BLaER1 treated with 17β-estradiol and CSF1 and Interleukin-3, amounts not matched to agents 10 nM and 100 nM (cell line): ENCODE measurements at regions not wholly inside any gene's neighbourhood (a gene's known extent, or its start where the extent isn't known, plus 50 kb on each side); places are given as distances from the start of the nearest gene placed in this dataset.

ENCODE experiments used
- H3K27ac ChIP-seq, 11 experiments: shearing (Covaris generic); formaldehyde crosslinking; 2 replicates each; pipeline ENCODE4 v1.8.1; 2022
- H3K27me3 ChIP-seq, 11 experiments: shearing (Covaris generic); formaldehyde crosslinking; 2 replicates each; pipeline ENCODE4 v1.8.1; 2022
- H3K36me3 ChIP-seq, 11 experiments: shearing (Covaris generic); formaldehyde crosslinking; 2 replicates each; pipeline ENCODE4 v1.8.1; 2022
- H3K4me1 ChIP-seq, 10 experiments: shearing (Covaris generic); formaldehyde crosslinking; 2 replicates each; pipeline ENCODE4 v1.8.1; 2022
- H3K4me2 ChIP-seq, 11 experiments: shearing (Covaris generic); formaldehyde crosslinking; 2 replicates each; pipeline ENCODE4 v1.8.1; 2022
- H3K4me3 ChIP-seq, 10 experiments: shearing (Covaris generic); formaldehyde crosslinking; 2 replicates each; pipeline ENCODE4 v1.8.1; 2022
- H3K9ac ChIP-seq, 11 experiments: shearing (Covaris generic); formaldehyde crosslinking; 2 replicates each; pipeline ENCODE4 v1.8.1; 2022
- H3K9me3 ChIP-seq, 11 experiments: shearing (Covaris generic); formaldehyde crosslinking; replicated peaks in 1 of 11; 2 replicates each; pipeline ENCODE4 v1.8.1; 2022
- H4K20me1 ChIP-seq, 11 experiments: shearing (Covaris generic); formaldehyde crosslinking; 2 replicates each; pipeline ENCODE4 v1.8.1; 2022
- Cebpa-rat ChIP-seq, 11 experiments: shearing (Covaris generic); IDR thresholded peaks; 2 replicates each; pipeline ENCODE4 v1.8.1; 2022

- H3K4me2 ChIP-seq = no peak overlapping the region
- TF ChIP-seq Cebpa-rat (IDR thresholded peaks at IDR 0.05) = no peak
Measured at GRCh38 chr12:61713121-61713520, 547.1 kb upstream of the USP15 start.

GRCh38 chr12:61717986-61718385 lies 542.2 kb upstream of the USP15 start:
- H3K27me3 ChIP-seq = no peaks in the 10 kb centered on the region
- no peak overlapping the region for H3K9ac ChIP-seq
- no peak for TF ChIP-seq Cebpa-rat (IDR thresholded peaks at IDR 0.05)
- no peaks in the 10 kb centered on the region for H3K9me3 ChIP-seq
- H3K4me2 ChIP-seq = no peak overlapping the region
- no peaks in the 10 kb centered on the region for H3K36me3 ChIP-seq
- no peak overlapping the region for H3K27ac ChIP-seq
- no peak overlapping the region for H3K4me3 ChIP-seq
- no peaks in the 10 kb centered on the region for H3K4me1 ChIP-seq
- H4K20me1 ChIP-seq = no peaks in the 10 kb centered on the region

More at GRCh38 chr12:61713121-61713520, 547.1 kb upstream of the USP15 start:
- Histone ChIP-seq H3K9ac (no peak overlapping the region), H3K27me3 (no peaks in the 10 kb centered on the region), H3K36me3 (no peaks in the 10 kb centered on the region), H3K4me1 (no peaks in the 10 kb centered on the region), H3K9me3 (no peaks in the 10 kb centered on the region), H3K27ac (no peak overlapping the region), H4K20me1 (no peaks in the 10 kb centered on the region), H3K4me3 (no peak overlapping the region)

GRCh38 chr12:61739925-61740324 lies 520.3 kb upstream of the USP15 start:
- no peak for TF ChIP-seq Cebpa-rat (IDR thresholded peaks at IDR 0.05)
- no peaks in the 10 kb centered on the region for H3K36me3 ChIP-seq
- no peak overlapping the region for H3K4me2 ChIP-seq
- H3K27me3 ChIP-seq = no peaks in the 10 kb centered on the region
- H3K9me3 ChIP-seq = no peaks in the 10 kb centered on the region
- peaks cover 0 to 4% (median 0%) of the 10 kb centered on the region in 10 experiments; a peak in 3 of 20 replicates for H3K4me1 ChIP-seq
- no peak overlapping the region for H3K9ac ChIP-seq
- H3K27ac ChIP-seq = no peak overlapping the region
- H4K20me1 ChIP-seq = no peaks in the 10 kb centered on the region
- no peak overlapping the region for H3K4me3 ChIP-seq

- H3K4me3 ChIP-seq = no peak overlapping the region
- H3K27ac ChIP-seq = no peak overlapping the region
- H3K9ac ChIP-seq = no peak overlapping the region
- no peak overlapping the region for H3K4me2 ChIP-seq
- H3K4me1 ChIP-seq = peaks cover 0 to 18% (median 0%) of the 10 kb centered on the region in 10 experiments; a peak in 6 of 20 replicates
- TF ChIP-seq Cebpa-rat (IDR thresholded peaks at IDR 0.05) = no peak
- no peaks in the 10 kb centered on the region for H4K20me1 ChIP-seq
- no peaks in the 10 kb centered on the region for H3K9me3 ChIP-seq
- no peaks in the 10 kb centered on the region for H3K36me3 ChIP-seq
- no peaks in the 10 kb centered on the region for H3K27me3 ChIP-seq
Measured at GRCh38 chr12:61750604-61751003, 509.6 kb upstream of the USP15 start.

GRCh38 chr12:61754214-61754613 lies 506.0 kb upstream of the USP15 start:
- no peaks in the 10 kb centered on the region for H4K20me1 ChIP-seq
- no peak overlapping the region for H3K4me3 ChIP-seq
- no peak overlapping the region for H3K4me2 ChIP-seq
- H3K4me1 ChIP-seq = peaks cover 0 to 4% (median 0%) of the 10 kb centered on the region in 10 experiments; a peak in 2 of 20 replicates
- H3K27ac ChIP-seq = no peak overlapping the region
- no peak for TF ChIP-seq Cebpa-rat (IDR thresholded peaks at IDR 0.05)
- no peaks in the 10 kb centered on the region for H3K27me3 ChIP-seq
- H3K36me3 ChIP-seq = no peaks in the 10 kb centered on the region
- peaks cover 0 to 16% (median 0%) of the 10 kb centered on the region in 11 experiments; a peak in 1 of 22 replicates for H3K9me3 ChIP-seq
- no peak overlapping the region for H3K9ac ChIP-seq

- H3K27me3 ChIP-seq = no peaks in the 10 kb centered on the region
- H3K9ac ChIP-seq = no peak overlapping the region
- H4K20me1 ChIP-seq = no peaks in the 10 kb centered on the region
- H3K36me3 ChIP-seq = no peaks in the 10 kb centered on the region
- TF ChIP-seq Cebpa-rat (IDR thresholded peaks at IDR 0.05) = no peak
- peaks cover 0 to 16% (median 0%) of the 10 kb centered on the region in 11 experiments; a peak in 1 of 22 replicates for H3K9me3 ChIP-seq
- no peak overlapping the region for H3K4me3 ChIP-seq
- H3K27ac ChIP-seq = no peak overlapping the region
- peaks cover 0 to 4% (median 0%) of the 10 kb centered on the region in 10 experiments; a peak in 1 of 20 replicates for H3K4me1 ChIP-seq
- no peak overlapping the region for H3K4me2 ChIP-seq
Measured at GRCh38 chr12:61757831-61758505, 502.2 kb upstream of the USP15 start.

GRCh38 chr12:61758661-61759060 lies 501.5 kb upstream of the USP15 start:
- Histone ChIP-seq H3K36me3 (no peaks in the 10 kb centered on the region), H3K9me3 (peaks cover 0 to 16% (median 0%) of the 10 kb centered on the region in 11 experiments; a peak in 1 of 22 replicates), H4K20me1 (no peaks in the 10 kb centered on the region), H3K27ac (no peak overlapping the region), H3K9ac (no peak overlapping the region), H3K4me3 (no peak overlapping the region), H3K4me2 (0 out of 22 replicates have a peak overlapping the region, but pooled peaks of 1 of the 11 experiments have one; percentile 3), H3K27me3 (no peaks in the 10 kb centered on the region), H3K4me1 (peaks cover 0 to 4% (median 0%) of the 10 kb centered on the region in 10 experiments; a peak in 1 of 20 replicates)
- TF ChIP-seq Cebpa-rat (IDR thresholded peaks at IDR 0.05) = no peak

- Histone ChIP-seq H3K27me3 (no peaks in the 10 kb centered on the region), H3K36me3 (no peaks in the 10 kb centered on the region), H3K4me2 (peak overlapping the region in 2 of 11 experiments; percentile 34 to 37; a peak in 3 of 22 replicates), H3K4me1 (peaks cover 0 to 17% (median 1%) of the 10 kb centered on the region in 10 experiments; a peak in 9 of 20 replicates), H4K20me1 (no peaks in the 10 kb centered on the region), H3K27ac (no peak overlapping the region), H3K9ac (no peak overlapping the region), H3K9me3 (no peaks in the 10 kb centered on the region), H3K4me3 (no peak overlapping the region)
- no peak for TF ChIP-seq Cebpa-rat (IDR thresholded peaks at IDR 0.05)
Measured at GRCh38 chr12:61765926-61766325, 494.3 kb upstream of the USP15 start.

- H3K4me2 ChIP-seq = peak overlapping the region in 2 of 11 experiments; percentile 15 to 31; a peak in 3 of 22 replicates
- H3K4me1 ChIP-seq = peaks cover 0 to 7% (median 0%) of the 10 kb centered on the region in 10 experiments; a peak in 2 of 20 replicates
- no peaks in the 10 kb centered on the region for H3K36me3 ChIP-seq
- H3K9me3 ChIP-seq = 0 out of 22 replicates have a peak, but pooled peaks cover 0 to under 1% (median 0%) of the 10 kb centered on the region in 11 experiments
- no peak overlapping the region for H3K4me3 ChIP-seq
- H4K20me1 ChIP-seq = no peaks in the 10 kb centered on the region
- H3K27ac ChIP-seq = no peak overlapping the region
- no peak for TF ChIP-seq Cebpa-rat (IDR thresholded peaks at IDR 0.05)
- no peak overlapping the region for H3K9ac ChIP-seq
- H3K27me3 ChIP-seq = no peaks in the 10 kb centered on the region
Measured at GRCh38 chr12:61780435-61780834, 479.8 kb upstream of the USP15 start.
